HepG2 (cell line): ENCODE measurements at regions not wholly inside any gene's neighbourhood (a gene's known extent, or its start where the extent isn't known, plus 50 kb on each side); places are given as distances from the start of the nearest gene placed in this dataset.

Experiments used
- AGO1 ChIP-seq: fragments of 200-400 bp; formaldehyde crosslinking; IDR thresholded peaks from 2 replicates; pipeline ENCODE4 v1.6.1; 2017; ENCODE audit warnings: mild to moderate bottlenecking, low read depth, low read length, moderate library complexity; ENCODE audit not compliant: poor library complexity, severe bottlenecking
- DMAP1 ChIP-seq: IDR thresholded peaks from 2 replicates; pipeline ENCODE4 v1.6.1; 2016
- GZF1 ChIP-seq: sonication (generic); formaldehyde crosslinking; IDR thresholded peaks from 2 replicates; pipeline ENCODE4 v1.5.1; 2020; ENCODE audit warnings: mild to moderate bottlenecking, missing genetic modification reagents
- HOXA9 ChIP-seq: sonication (generic); formaldehyde crosslinking; IDR thresholded peaks from 2 replicates; pipeline ENCODE4 v1.8.1; 2022; ENCODE audit warnings: missing genetic modification reagents, mild to moderate bottlenecking, moderate library complexity, borderline replicate concordance
- KDM1A ChIP-seq: IDR thresholded peaks from 2 replicates; pipeline ENCODE4 v1.6.1; 2016; ENCODE audit warnings: missing compliant biosample characterization
- KLF16 ChIP-seq, 2 experiments: sonication (generic) in 1 of 2; formaldehyde crosslinking in 1 of 2; IDR thresholded peaks; 2 replicates each; pipeline versions ENCODE4 v1.6.1 to v1.8.0; 2016 to 2023; ENCODE audit warnings: missing genetic modification reagents in 2 of 2, missing compliant biosample characterization in 1 of 2
- NCOR1 ChIP-seq: fragments of 200-600 bp; sonication (generic); IDR thresholded peaks from 2 replicates; pipeline ENCODE4 v1.7.0; 2017; ENCODE audit warnings: antibody characterized with exemption, low read length, borderline replicate concordance
- NFKBIZ ChIP-seq: IDR thresholded peaks from 2 replicates; pipeline ENCODE4 v1.6.1; 2018; ENCODE audit warnings: missing genetic modification reagents, missing compliant biosample characterization
- POGZ ChIP-seq: sonication (generic); formaldehyde crosslinking; IDR thresholded peaks from 2 replicates; pipeline ENCODE4 v1.4.0; 2020; ENCODE audit warnings: mild to moderate bottlenecking, missing genetic modification reagents
- PRDM10 ChIP-seq: sonication (generic); formaldehyde crosslinking; IDR thresholded peaks from 2 replicates; pipeline ENCODE4 v1.4.0; 2020; ENCODE audit warnings: low read depth, missing genetic modification reagents
- SALL1 ChIP-seq: sonication (generic); formaldehyde crosslinking; IDR thresholded peaks from 2 replicates; pipeline ENCODE4 v1.8.0; 2022; ENCODE audit warnings: mild to moderate bottlenecking, missing genetic modification reagents
- SNAPC2 ChIP-seq: sonication (generic); formaldehyde crosslinking; IDR thresholded peaks from 2 replicates; pipeline ENCODE4 v1.8.1; 2022; ENCODE audit warnings: mild to moderate bottlenecking, missing genetic modification reagents
- SRSF9 ChIP-seq: fragments of 200-400 bp; formaldehyde crosslinking; IDR thresholded peaks from 2 replicates; pipeline ENCODE4 v1.6.1; 2018; ENCODE audit warnings: borderline replicate concordance, mild to moderate bottlenecking, low read depth, low read length; ENCODE audit not compliant: insufficient read depth, poor library complexity, severe bottlenecking
- SUZ12 ChIP-seq: fragments of 150-350 bp; IDR thresholded peaks from 2 replicates; pipeline ENCODE4 v1.6.1; 2014; ENCODE audit warnings: low read depth, low read length
- ZBTB20 ChIP-seq: sonication (generic); formaldehyde crosslinking; IDR thresholded peaks from 2 replicates; pipeline ENCODE4 v1.8.1; 2023; ENCODE audit warnings: missing genetic modification reagents, low read depth, mild to moderate bottlenecking, borderline replicate concordance
- ZBTB3 ChIP-seq: sonication (generic); formaldehyde crosslinking; IDR thresholded peaks from 2 replicates; pipeline ENCODE4 v1.4.0; 2020; ENCODE audit warnings: low read depth, mild to moderate bottlenecking, moderate library complexity, missing genetic modification reagents, borderline replicate concordance
- ZBTB7B ChIP-seq: sonication (generic); formaldehyde crosslinking; IDR thresholded peaks from 2 replicates; pipeline ENCODE4 v1.4.0; 2020; ENCODE audit warnings: missing genetic modification reagents
- ZNF382 ChIP-seq: sonication (generic); formaldehyde crosslinking; IDR thresholded peaks from 2 replicates; pipeline ENCODE4 v1.5.0; 2020; ENCODE audit warnings: missing genetic modification reagents, mild to moderate bottlenecking, borderline replicate concordance
- ZNF503 ChIP-seq: sonication (generic); formaldehyde crosslinking; IDR thresholded peaks from 2 replicates; pipeline ENCODE4 v1.4.0; 2020; ENCODE audit warnings: missing genetic modification reagents
- ZNF639 ChIP-seq: conservative IDR thresholded peaks from 2 replicates; pipeline ENCODE4 v1.6.1; 2018; ENCODE audit warnings: missing genetic modification reagents
- ZNF746 ChIP-seq: sonication (generic); formaldehyde crosslinking; IDR thresholded peaks from 2 replicates; pipeline ENCODE4 v1.8.0; 2022; ENCODE audit warnings: mild to moderate bottlenecking, missing genetic modification reagents

GRCh38 chr10:91163869-91164474, 56.5 kb upstream of the PCGF5 start (continued):
- TF ChIP-seq DMAP1 (CRISPR knock-in tag) (0 out of 2 replicates have a peak, but pooled peaks have one; percentile 54), KDM1A (CRISPR knock-in tag) (no peak), SALL1 (peak; percentile 82), AGO1 (peak; percentile 47), ZBTB20 (CRISPR knock-in tag) (peak; percentile 74; the same call in 1 of the 2 replicates), ZNF503 (peak; percentile 48; the same call in 1 of the 2 replicates), SUZ12 (no peak), SNAPC2 (CRISPR knock-in tag) (no peak), ZBTB7B (CRISPR knock-in tag) (0 out of 2 replicates have a peak, but pooled peaks have one; percentile 17), KLF16 (CRISPR knock-in tag; IDR thresholded peaks at IDR 0.05) (peak in 1 of 2 experiments; percentile 25; a peak in 1 of 4 replicates), PRDM10 (CRISPR knock-in tag) (0 out of 2 replicates have a peak, but pooled peaks have one; percentile 66), HOXA9 (CRISPR knock-in tag) (0 out of 2 replicates have a peak, but pooled peaks have one; percentile 46), SRSF9 (no peak), ZBTB3 (0 out of 2 replicates have a peak, but pooled peaks have one; percentile 23), POGZ (peak; percentile 61), GZF1 (CRISPR knock-in tag) (0 out of 2 replicates have a peak, but pooled peaks have one; percentile 67), NCOR1 (peak; percentile 20; the same call in 1 of the 2 replicates), ZNF746 (CRISPR knock-in tag) (peak; percentile 63; the same call in 1 of the 2 replicates), ZNF639 (CRISPR knock-in tag) (no peak), ZNF382 (CRISPR knock-in tag) (no peak), NFKBIZ (CRISPR knock-in tag) (0 out of 2 replicates have a peak, but pooled peaks have one; percentile 29)
